Fibroblast of skin of back (primary cell): ENCODE measurements at regions not wholly inside any gene's neighbourhood (a gene's known extent, or its start where the extent isn't known, plus 50 kb on each side); places are given as distances from the start of the nearest gene placed in this dataset.

Source experiments
- DNase-seq: peaks from one replicate; pipeline ENCODE4 v3.0.0-alpha.2; 2013

GRCh38 chr9:88033359-88033702 is 59.0 kb upstream of the CDK20 start:
- DNase-seq = no peak

- DNase-seq = no peak
These were observed 54.0 kb upstream of the CDK20 start for GRCh38 chr9:88028338-88028737.

GRCh38 chr9:88026118-88026479 is 51.8 kb upstream of the CDK20 start:
- no peak for DNase-seq

- DNase-seq = no peak
These were observed 51.2 kb upstream of the CDK20 start for GRCh38 chr9:88025411-88026117.

- DNase-seq = no peak
These were observed 50.6 kb upstream of the CDK20 start for GRCh38 chr9:88024896-88025295.
